Inferior parietal cortex (tissue), 1 donor: ENCODE measurements at regions not wholly inside any gene's neighbourhood (a gene's known extent, or its start where the extent isn't known, plus 50 kb on each side); places are given as distances from the start of the nearest gene placed in this dataset.

ENCODE experiments used
- DNase-seq: peaks from one replicate; pipeline ENCODE4 v3.0.0-alpha.2; 2016; ENCODE audit errors: extremely low spot score

DNA sequence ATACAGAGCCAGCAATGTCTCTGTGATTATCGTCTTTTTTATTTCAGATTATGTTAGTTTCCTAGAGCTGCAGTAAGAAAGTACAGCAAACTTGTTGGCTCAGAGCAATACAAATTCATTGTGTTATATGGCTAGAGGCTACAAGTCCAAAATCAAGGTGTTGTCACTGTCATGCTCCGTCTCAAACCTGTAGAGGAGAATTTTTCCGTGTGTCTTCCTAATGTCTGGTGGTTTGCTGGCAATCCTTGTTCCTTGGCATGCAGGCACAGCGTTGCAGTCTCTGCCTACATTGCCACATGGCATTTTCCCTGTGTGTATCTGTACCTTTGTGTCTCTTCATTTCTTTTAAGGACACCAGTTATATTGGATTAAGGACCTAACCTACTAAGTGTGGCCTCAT, 244.4 kb downstream of the LRRIQ3 start:
- DNase-seq, result no peak

DNA sequence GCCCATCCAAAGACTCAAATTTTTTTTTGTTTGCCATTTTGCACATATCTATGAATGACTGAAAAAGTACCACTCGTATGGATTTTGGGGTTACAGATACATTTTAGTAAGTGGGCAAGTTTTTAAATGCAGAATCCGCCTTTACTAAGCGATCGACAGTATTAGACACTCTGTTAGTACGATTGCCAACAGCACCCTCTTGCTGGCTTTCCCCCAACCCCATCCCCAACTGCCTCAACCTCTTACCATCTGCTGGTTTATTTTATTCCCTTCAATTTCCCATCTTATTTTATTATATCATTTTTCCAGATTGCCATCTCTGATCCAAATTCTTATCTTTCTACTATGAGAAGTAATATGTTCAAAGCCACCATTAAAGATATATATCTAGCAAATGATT, 244.8 kb downstream of the LRRIQ3 start:
- no peak for DNase-seq

GRCh38 chr1:73948055-73948454, 249.9 kb downstream of the LRRIQ3 start:
- no peak for DNase-seq

- DNase-seq, result no peak
Measured at GRCh38 chr1:73947009-73947408, 251.0 kb downstream of the LRRIQ3 start.

DNA sequence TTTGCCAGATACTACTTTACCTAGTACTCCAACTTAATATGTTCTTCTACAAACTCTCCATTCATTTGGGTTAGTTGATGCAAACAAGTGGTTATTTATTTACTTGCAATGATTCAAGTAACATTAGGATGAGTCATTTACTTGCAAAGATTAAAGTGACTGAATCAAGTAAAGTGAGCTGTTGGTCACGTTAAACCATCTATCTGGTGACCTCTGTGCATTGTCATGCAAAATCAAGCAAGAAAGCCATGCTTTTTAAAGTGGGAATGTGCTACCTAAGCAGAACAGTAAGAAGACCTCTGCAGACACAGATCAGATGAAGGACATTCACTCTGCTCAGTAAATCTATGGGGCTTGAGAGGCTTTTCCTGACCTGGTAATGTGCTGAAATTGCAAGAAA, 254.7 kb downstream of the LRRIQ3 start:
- DNase-seq, result no peak

DNA sequence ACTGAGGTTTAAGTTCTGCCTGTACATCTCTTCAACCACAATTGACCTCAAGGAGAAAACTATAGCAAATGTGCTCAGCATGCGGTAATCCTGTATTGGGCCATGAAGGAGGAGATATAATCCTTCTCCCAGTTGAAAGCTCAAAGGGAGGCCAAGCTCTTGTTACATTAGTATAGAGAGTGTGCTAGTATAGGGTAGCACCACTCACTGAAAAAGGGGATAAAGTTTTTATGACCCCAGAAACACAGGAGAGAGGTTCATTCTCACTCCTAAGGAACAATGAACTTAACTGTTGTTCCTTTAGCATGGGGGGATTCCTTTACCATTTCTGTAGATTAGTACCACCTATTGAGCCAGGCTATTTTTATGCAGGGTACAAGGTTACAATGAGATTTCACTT, 267.7 kb downstream of the LRRIQ3 start:
- no peak for DNase-seq

GRCh38 chr1:73914951-73915350, 283.0 kb downstream of the LRRIQ3 start:
- no peak for DNase-seq

GRCh38 chr1:73913025-73913424, 285.0 kb downstream of the LRRIQ3 start:
- DNase-seq, result no peak

DNA sequence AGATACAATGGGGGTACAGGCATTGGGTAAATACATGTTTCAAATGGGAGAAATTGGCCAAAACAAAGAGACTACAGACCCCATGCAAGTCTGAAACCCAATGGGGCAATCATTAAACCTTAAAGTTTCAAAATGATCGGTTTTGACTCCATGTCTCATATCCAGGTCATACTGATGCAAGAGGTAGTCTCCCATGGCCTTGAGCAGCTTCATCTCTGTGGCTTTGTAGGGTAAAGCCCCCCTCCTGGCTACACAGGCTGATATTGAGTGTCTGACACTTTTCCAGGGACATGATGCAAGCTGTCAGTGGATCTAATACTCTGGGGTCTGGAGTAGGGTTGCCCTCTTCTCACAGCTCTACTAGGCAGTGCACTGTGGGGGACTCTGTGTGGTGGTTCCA, 286.1 kb downstream of the LRRIQ3 start:
- no peak for DNase-seq

DNA sequence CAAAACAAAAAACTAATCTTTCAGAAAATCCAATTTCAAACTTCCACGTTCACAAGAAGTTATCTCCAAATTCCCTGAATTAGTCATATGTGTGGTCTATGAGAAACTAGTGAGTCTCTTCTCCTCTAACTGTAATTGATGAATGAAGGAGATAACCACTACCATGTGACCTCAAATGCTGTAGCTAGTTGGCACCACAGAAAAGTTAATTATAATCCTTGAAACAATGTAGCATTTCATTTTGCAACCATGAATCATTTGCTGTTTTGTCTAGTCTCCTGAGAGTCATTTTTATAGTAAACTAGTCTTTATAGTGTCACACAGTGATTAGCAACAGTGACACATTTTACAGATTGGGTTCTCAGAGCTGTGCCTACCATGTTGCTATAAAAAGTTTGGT, 287.5 kb downstream of the LRRIQ3 start:
- no peak for DNase-seq

DNA sequence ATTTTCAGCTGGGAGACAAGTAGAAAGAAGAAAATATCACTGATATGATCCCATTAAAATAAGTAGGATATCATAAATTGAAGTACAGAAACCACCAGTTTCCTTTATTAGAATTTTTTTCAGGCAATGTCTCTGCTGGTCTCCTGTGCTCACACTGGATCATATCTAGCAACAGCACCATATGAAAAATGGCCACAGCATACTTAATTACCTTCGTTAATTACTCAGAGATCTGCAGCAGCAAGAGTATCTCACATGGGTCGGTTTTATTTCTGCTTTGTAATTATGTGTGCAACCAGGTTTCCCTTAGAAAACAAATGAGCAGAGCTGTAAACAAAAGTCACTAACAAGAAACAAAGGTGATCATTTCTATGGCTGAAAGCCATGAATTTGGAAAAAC, 287.9 kb downstream of the LRRIQ3 start:
- no peak for DNase-seq

DNA sequence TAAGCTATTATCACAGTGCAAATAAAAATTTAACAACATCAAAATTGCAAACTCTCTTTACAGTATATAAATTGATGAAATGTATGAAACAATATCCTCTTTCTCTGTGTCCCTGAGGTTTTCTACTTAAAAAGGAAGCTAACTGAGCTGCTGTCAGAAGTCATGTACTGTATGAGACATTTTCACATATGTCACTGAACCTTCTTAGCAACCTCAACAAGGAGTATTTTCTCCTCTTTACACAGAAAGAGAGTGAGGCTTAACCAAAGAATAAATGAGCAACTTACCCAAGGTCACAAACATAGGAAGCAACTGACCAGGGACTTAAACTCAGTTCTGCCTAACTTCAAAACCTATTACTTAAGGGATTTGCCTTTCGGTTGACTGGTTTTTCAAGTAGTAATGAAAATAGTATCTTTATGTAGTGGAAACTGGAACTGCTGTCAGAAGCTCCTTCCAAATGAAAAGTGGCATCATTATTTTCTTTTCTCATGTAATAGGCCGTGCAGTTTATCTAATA, 288.9 kb downstream of the LRRIQ3 start:
- DNase-seq, result no peak

DNA sequence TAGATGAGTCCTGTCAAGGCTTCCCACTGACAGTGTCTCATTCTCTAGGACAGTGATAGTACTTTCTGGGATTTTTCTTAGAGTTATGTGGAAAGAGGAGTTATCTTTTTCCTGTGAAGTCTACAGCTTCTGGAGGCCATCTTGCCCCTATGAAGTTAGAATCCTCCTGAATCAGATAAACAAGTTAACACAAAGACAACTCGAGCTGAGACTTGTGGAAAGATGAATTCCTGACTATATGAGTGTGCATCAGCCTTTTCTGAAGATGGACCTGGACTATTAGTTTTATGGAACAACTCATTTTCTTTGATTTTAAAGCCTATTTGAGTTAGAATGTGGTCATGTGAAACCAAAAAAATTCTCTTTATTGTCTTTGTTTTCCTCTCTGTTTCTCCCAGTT, 290.9 kb downstream of the LRRIQ3 start:
- DNase-seq, result no peak

- no peak for DNase-seq
Measured at GRCh38 chr1:73903092-73903491, 294.9 kb downstream of the LRRIQ3 start.

DNA sequence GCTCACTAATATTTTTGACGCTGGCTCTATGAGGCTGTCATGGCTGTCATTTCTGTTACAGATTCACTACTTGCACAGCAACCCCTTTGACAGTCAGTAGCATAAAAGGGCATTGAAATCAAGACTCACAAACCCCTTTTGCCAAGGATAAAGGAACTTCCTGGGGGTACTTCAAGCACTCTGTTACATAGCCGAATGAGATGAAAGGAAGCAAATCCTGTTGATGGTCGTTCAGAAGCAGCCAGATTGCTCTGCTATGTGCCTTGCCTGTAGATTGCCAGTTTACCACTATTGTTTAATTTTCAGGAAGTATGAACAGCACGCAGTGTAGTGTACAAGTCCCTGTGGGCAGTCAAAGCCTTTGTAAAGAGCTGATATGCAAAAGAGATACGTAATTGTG, 296.2 kb downstream of the LRRIQ3 start:
- DNase-seq, result no peak

DNA sequence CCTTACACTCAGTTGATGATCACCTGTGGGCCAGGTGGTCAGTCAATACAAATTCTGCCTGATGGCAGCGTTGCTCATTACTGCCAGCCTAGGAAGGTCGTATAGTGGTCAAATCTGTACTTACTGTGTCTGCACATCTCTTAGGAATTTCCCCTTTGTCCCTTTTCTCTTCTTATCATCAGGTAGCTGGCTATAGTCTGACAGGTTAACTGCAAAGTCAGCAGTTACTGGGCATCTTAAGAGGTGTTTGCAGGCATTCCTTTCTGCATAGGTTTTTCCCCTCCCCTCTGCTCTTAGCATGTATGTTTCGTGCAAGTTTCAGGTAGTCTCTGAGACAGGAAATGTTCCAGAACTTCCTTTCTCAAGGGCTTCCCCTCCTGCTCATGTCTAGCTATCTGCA, 298.7 kb downstream of the LRRIQ3 start:
- no peak for DNase-seq

DNA sequence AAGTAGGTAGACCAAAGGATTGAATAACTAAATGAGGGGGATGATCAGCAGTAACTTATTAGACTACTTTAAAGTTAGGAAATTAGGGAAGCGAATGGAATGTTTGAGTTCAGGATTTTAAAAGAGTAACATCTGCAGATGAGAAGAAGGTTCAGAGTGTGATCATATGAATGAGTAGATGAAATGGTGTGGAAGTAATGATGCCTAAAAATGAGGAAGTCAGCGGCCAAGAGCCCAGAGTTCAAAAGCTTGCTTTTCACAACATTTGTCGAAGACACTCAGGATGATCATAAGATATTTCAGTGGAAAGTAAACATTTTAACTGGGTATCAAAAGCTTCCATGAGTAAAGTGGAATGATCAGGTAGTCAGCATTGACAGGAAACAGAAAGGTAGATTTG, 299.4 kb downstream of the LRRIQ3 start:
- no peak for DNase-seq

DNA sequence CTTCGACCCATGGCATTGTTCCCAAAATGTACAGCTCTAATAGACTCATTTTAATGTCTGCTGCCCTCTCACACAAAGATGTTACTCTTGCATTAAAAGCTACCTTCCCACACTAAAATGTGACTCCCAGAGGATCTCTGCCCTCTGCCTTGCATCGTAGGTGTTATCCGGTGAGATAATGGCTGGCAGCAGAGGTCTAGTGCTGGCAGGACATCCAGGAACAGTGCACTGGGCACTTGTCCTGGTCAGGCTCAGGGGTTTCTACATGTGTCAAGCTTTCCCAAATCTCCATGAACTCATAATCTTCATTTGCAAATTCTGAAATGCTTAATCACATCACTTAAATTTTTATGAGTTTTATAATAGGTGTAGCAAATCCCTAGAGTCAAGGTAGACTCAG, 310.6 kb downstream of the LRRIQ3 start:
- DNase-seq, result no peak

GRCh38 chr1:73886716-73887115, 311.3 kb downstream of the LRRIQ3 start:
- no peak for DNase-seq

DNA sequence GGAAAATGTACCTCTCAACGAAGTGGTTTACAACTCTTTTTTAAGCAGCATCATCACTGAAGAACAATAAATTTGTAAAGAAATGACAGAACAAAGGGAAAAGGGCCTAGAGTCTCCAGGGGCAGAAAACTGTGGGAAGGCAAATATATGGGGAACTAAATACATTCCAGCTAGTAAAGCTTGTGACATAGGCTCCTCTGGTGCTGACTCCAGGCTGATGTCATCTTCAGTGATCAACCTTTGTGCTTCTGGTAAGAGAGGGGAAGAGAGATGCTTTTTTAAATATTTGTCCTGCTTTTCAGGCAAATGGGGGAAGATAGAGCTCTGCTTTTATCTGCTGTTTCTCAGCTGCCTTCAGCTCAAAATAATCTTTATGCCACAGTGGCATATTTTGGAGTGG, 323.2 kb downstream of the LRRIQ3 start:
- DNase-seq, result no peak

- no peak for DNase-seq
Measured at GRCh38 chr1:73868810-73869336, 329.1 kb downstream of the LRRIQ3 start.

DNA sequence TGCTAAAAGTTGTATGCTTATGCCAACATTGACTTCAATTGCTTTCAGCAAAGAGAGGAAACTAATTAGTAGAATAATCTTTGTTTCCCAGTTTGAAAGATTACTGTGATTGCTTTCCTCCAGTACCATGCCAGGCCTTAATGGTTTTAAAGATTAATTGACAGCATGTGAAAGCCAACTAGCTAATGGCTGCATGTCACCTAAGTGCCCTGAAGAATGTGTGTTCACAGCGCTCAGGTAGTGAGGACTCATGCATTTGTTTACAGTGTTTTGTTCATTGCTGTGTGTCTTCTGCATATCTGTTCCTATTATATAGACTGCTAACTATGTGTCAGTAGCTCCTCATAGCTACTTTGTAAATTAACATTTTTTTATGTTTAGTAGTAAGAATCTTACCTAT, 335.6 kb downstream of the LRRIQ3 start:
- no peak for DNase-seq

DNA sequence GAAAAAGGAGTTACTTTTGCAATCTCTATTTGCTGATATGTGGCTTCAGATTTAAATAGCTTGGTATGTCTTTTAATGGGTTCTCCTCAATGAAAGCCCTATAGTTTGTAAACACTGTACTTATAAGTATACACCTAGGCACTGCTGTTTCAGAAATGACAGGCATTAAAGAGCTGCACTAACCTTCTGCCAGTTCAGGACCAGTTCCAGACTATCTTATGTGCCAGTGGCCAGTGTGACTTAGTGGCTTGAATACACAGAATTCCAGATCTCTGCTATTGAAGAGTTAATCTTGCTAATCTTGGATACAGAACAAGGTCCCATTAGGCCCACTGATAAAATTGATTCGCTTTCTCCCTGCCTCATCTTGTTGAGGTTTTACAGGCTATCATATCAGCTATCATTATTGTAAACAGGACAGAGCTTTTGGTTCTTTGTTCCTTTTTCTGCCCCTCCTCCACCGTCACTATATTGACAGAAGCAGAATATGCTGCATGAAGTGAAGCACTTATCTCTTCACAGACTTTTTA, 337.5 kb downstream of the LRRIQ3 start:
- no peak for DNase-seq

- DNase-seq, result no peak
Measured at GRCh38 chr1:73859227-73859626, 338.7 kb downstream of the LRRIQ3 start.
